ENCODE measurements at regions not wholly inside any gene's neighbourhood (a gene's known extent, or its start where the extent isn't known, plus 50 kb on each side); places are given as distances from the start of the nearest gene placed in this dataset.

- no peaks in the 10 kb centered on the region for H3K36me3 Mint-ChIP-seq (ENCODE audit: insufficient read depth, unreplicated experiment)
- peaks cover 5% of the 10 kb centered on the region for H3K4me1 Mint-ChIP-seq (ENCODE audit: insufficient read depth, unreplicated experiment)
- H3K4me3 Mint-ChIP-seq (ENCODE audit: unreplicated experiment) = no peak overlapping the region
- no TSS peak for BruUV-seq (replicated peaks)
- intact Hi-C loops (cut with micrococcal nuclease) = loop anchor here (10.0 kb wide), 1 partner anchor 1549 kb away; no protein-coding TSS in a partner anchor
- no peaks in the 10 kb centered on the region for H3K27me3 Mint-ChIP-seq (ENCODE audit: insufficient read depth, unreplicated experiment)
- POLR2A ChIA-PET = no interaction called here
- CTCF ChIA-PET = interaction anchor here (1.0 kb wide), 1 partner anchor 1606 kb away, joined by 3 read pairs; no protein-coding TSS in a partner anchor
- no peak overlapping the region for H3K27ac Mint-ChIP-seq (ENCODE audit: low read depth, unreplicated experiment)
- no peak for DNase-seq (ENCODE audit: unreplicated experiment)
- H3K9me3 Mint-ChIP-seq (ENCODE audit: unreplicated experiment) = no peaks in the 10 kb centered on the region
- TF ChIP-seq CTCF (IDR thresholded peaks at IDR 0.05; ENCODE audit: unreplicated experiment) = no peak
These were observed 93.3 kb upstream of the PFKP start for GRCh38 chr10:2974083-2974482.

- H3K4me1 Mint-ChIP-seq (ENCODE audit: insufficient read depth, unreplicated experiment) = peaks cover 1% of the 10 kb centered on the region
- intact Hi-C loops (cut with micrococcal nuclease) = loop anchor here (10.0 kb wide), 1 partner anchor 1548 kb away; no protein-coding TSS in a partner anchor
- DNase-seq (ENCODE audit: unreplicated experiment) = no peak
- H3K27me3 Mint-ChIP-seq (ENCODE audit: insufficient read depth, unreplicated experiment) = peaks cover 6% of the 10 kb centered on the region
- no peaks in the 10 kb centered on the region for H3K9me3 Mint-ChIP-seq (ENCODE audit: unreplicated experiment)
- ChIA-PET CTCF (interaction anchor here (1.5 kb wide), 1 partner anchor 46 kb away, joined by 3 read pairs; no protein-coding TSS in a partner anchor), POLR2A (interaction anchor here (0.7 to 1.3 kb wide), 2 partner anchors 12 to 21 kb away, joined by 3 to 4 read pairs; no protein-coding TSS in a partner anchor)
- no peak overlapping the region for H3K27ac Mint-ChIP-seq (ENCODE audit: low read depth, unreplicated experiment)
- no peak for TF ChIP-seq CTCF (IDR thresholded peaks at IDR 0.05; ENCODE audit: unreplicated experiment)
- no TSS peak for BruUV-seq (replicated peaks)
- H3K36me3 Mint-ChIP-seq (ENCODE audit: insufficient read depth, unreplicated experiment) = no peaks in the 10 kb centered on the region
- H3K4me3 Mint-ChIP-seq (ENCODE audit: unreplicated experiment) = no peak overlapping the region
These were observed 94.5 kb upstream of the PFKP start for GRCh38 chr10:2972810-2973209.

GRCh38 chr10:2972216-2972615, 95.1 kb upstream of the PFKP start:
- TF ChIP-seq CTCF (IDR thresholded peaks at IDR 0.05; ENCODE audit: unreplicated experiment) = no peak
- Mint-ChIP-seq H3K4me3 (ENCODE audit: unreplicated experiment) (no peak overlapping the region), H3K27me3 (ENCODE audit: insufficient read depth, unreplicated experiment) (peaks cover 8% of the 10 kb centered on the region), H3K36me3 (ENCODE audit: insufficient read depth, unreplicated experiment) (no peaks in the 10 kb centered on the region), H3K4me1 (ENCODE audit: insufficient read depth, unreplicated experiment) (no peaks in the 10 kb centered on the region), H3K9me3 (ENCODE audit: unreplicated experiment) (no peaks in the 10 kb centered on the region), H3K27ac (ENCODE audit: low read depth, unreplicated experiment) (no peak overlapping the region)
- intact Hi-C loops (cut with micrococcal nuclease) = loop anchor here (10.0 kb wide), 1 partner anchor 1547 kb away; no protein-coding TSS in a partner anchor
- ChIA-PET POLR2A (interaction anchor here (1.3 kb wide), 1 partner anchor 20 kb away, joined by 4 read pairs; no protein-coding TSS in a partner anchor), CTCF (interaction anchor here (0.7 to 1.7 kb wide), 3 partner anchors 43 to 1967 kb away, joined by 3 to 5 read pairs (median 3); no protein-coding TSS in a partner anchor)
- BruUV-seq (replicated peaks) = no TSS peak
- DNase-seq (ENCODE audit: unreplicated experiment) = no peak

- intact Hi-C loops (cut with micrococcal nuclease) = loop anchor here (10.0 kb wide), 1 partner anchor 1546 kb away; no protein-coding TSS in a partner anchor
- no peak for DNase-seq (ENCODE audit: unreplicated experiment)
- no peaks in the 10 kb centered on the region for H3K4me1 Mint-ChIP-seq (ENCODE audit: insufficient read depth, unreplicated experiment)
- BruUV-seq (replicated peaks) = no TSS peak
- no peak overlapping the region for H3K4me3 Mint-ChIP-seq (ENCODE audit: unreplicated experiment)
- POLR2A ChIA-PET = interaction anchor here (0.6 to 0.9 kb wide), 2 partner anchors 8 to 11 kb away, joined by 3 read pairs; no protein-coding TSS in a partner anchor
- no peak for TF ChIP-seq CTCF (IDR thresholded peaks at IDR 0.05; ENCODE audit: unreplicated experiment)
- no peak overlapping the region for H3K27ac Mint-ChIP-seq (ENCODE audit: low read depth, unreplicated experiment)
- peaks cover 18% of the 10 kb centered on the region for H3K27me3 Mint-ChIP-seq (ENCODE audit: insufficient read depth, unreplicated experiment)
- H3K9me3 Mint-ChIP-seq (ENCODE audit: unreplicated experiment) = no peaks in the 10 kb centered on the region
- CTCF ChIA-PET = interaction anchor here (0.6 to 1.7 kb wide), 2 partner anchors 42 to 328 kb away, joined by 3 to 5 read pairs; no protein-coding TSS in a partner anchor
- no peaks in the 10 kb centered on the region for H3K36me3 Mint-ChIP-seq (ENCODE audit: insufficient read depth, unreplicated experiment)
These were observed 97.0 kb upstream of the PFKP start for GRCh38 chr10:2970190-2970823.

Data from MCF 10A (cell line).